CD4-positive, alpha-beta T cell (primary cell): ENCODE measurements at regions not wholly inside any gene's neighbourhood (a gene's known extent, or its start where the extent isn't known, plus 50 kb on each side); places are given as distances from the start of the nearest gene placed in this dataset.

Experiments used
- ATAC-seq: fragments of 200-7000 bp; cut with Tn5 transposase; one replicate; pipeline ENCODE4 v1.10.0; 2022; ENCODE audit warnings: mild to moderate bottlenecking; ENCODE audit not compliant: poor library complexity
- CTCF ChIA-PET: fragments of 350-600 bp; sonication (Branson Sonifier 250); formaldehyde crosslinking; loops from one replicate; lab custom pipeline; 2021; ENCODE audit warnings: antibody characterized with exemption, inconsistent platforms; lab: Charles Lee
- POLR2A ChIA-PET: fragments of 350-600 bp; sonication (Branson Sonifier 250); formaldehyde crosslinking; loops from one replicate; lab custom pipeline; 2021; ENCODE audit warnings: antibody characterized with exemption, inconsistent platforms; lab: Charles Lee
- DNase-seq, 14 experiments: peaks; one replicate each; pipeline ENCODE4 v3.0.0-alpha.2; 2013 to 2020; ENCODE audit warnings: mixed read lengths in 2 of 14
- H3K27ac ChIP-seq, 2 donors: one replicate each; pipeline versions ENCODE4 v1.5.1 to v1.7.0; 2013; ENCODE audit warnings: low read length in 2 of 2, low read depth in 1 of 2, mild to moderate bottlenecking in 1 of 2
- H3K27me3 ChIP-seq, 2 experiments: 1 replicate in 1 of 2; 2 replicates in 1 of 2; pipeline versions ENCODE4 v1.6.1 to v1.7.0; 2013; ENCODE audit warnings: low read length in 2 of 2, control low read depth in 1 of 2, mild to moderate bottlenecking in 1 of 2, moderate library complexity in 1 of 2; ENCODE audit not compliant: insufficient read depth in 2 of 2, control insufficient read depth in 1 of 2
- H3K36me3 ChIP-seq: one replicate; pipeline ENCODE4 v1.6.1; 2013; ENCODE audit warnings: low read length, control low read depth; ENCODE audit not compliant: insufficient read depth
- H3K4me1 ChIP-seq: one replicate; pipeline ENCODE4 v1.6.1; 2013; ENCODE audit warnings: low read length, control low read depth; ENCODE audit not compliant: insufficient read depth
- H3K4me3 ChIP-seq: one replicate; pipeline ENCODE4 v1.5.1; 2013; ENCODE audit warnings: mild to moderate bottlenecking, low read length, moderate library complexity
- H3K9me3 ChIP-seq, 2 experiments: 1 replicate in 1 of 2; 2 replicates in 1 of 2; pipeline versions ENCODE4 v1.6.1 to v1.7.0; 2013; ENCODE audit warnings: low read length in 2 of 2, mild to moderate bottlenecking in 2 of 2, control low read depth in 1 of 2, moderate library complexity in 1 of 2; ENCODE audit not compliant: control insufficient read depth in 1 of 2, insufficient read depth in 1 of 2
- H3K27ac Mint-ChIP-seq: one replicate; pipeline ENCODE4 v1.8.0; 2020; ENCODE audit warnings: mixed read lengths
- H3K27me3 Mint-ChIP-seq: one replicate; pipeline ENCODE4 v1.8.0; 2021; ENCODE audit warnings: mixed read lengths
- H3K36me3 Mint-ChIP-seq: one replicate; pipeline ENCODE4 v1.8.0; 2021; ENCODE audit warnings: low read depth, mixed read lengths
- H3K4me1 Mint-ChIP-seq: one replicate; pipeline ENCODE4 v1.8.0; 2021; ENCODE audit warnings: low read depth, mixed read lengths
- H3K4me3 Mint-ChIP-seq: one replicate; pipeline ENCODE4 v1.8.0; 2020; ENCODE audit warnings: mild to moderate bottlenecking, mixed read lengths
- H3K9me3 Mint-ChIP-seq: one replicate; pipeline ENCODE4 v1.8.0; 2020; ENCODE audit warnings: mixed read lengths
- intact Hi-C, 2 experiments: fragments of 100-400 bp; cut with DNase I in 1 of 2; cut with micrococcal nuclease in 1 of 2; formaldehyde crosslinking; loops; one replicate each; pipeline versions ENCODE4 v1.15.1 to v1.9.0; 2023 to 2025; cut with DNase I, micrococcal nuclease
- TF ChIP-seq, protein P1 (sequence below): fragments of 200-600 bp; IDR thresholded peaks from one replicate; pipeline ENCODE4 v1.8.0; 2022; ENCODE audit warnings: antibody characterized with exemption, mild to moderate bottlenecking

- ATAC-seq: no peak
- Histone ChIP-seq H3K27me3 (no peaks in the 10 kb centered on the region), H3K36me3 (no peaks in the 10 kb centered on the region), H3K27ac (no peak overlapping the region), H3K4me1 (no peaks in the 10 kb centered on the region), H3K4me3 (no peak overlapping the region), H3K9me3 (no peaks in the 10 kb centered on the region)
- POLR2A ChIA-PET: no interaction called here
- no peaks in the 10 kb centered on the region for H3K27me3 Mint-ChIP-seq
- no peaks in the 10 kb centered on the region for H3K4me1 Mint-ChIP-seq
- no peak for DNase-seq
- no peak overlapping the region for H3K27ac Mint-ChIP-seq
- intact Hi-C loops: no loop called here
- H3K4me3 Mint-ChIP-seq: no peak overlapping the region
- CTCF ChIA-PET: no interaction called here
- TF ChIP-seq, protein P1, sequence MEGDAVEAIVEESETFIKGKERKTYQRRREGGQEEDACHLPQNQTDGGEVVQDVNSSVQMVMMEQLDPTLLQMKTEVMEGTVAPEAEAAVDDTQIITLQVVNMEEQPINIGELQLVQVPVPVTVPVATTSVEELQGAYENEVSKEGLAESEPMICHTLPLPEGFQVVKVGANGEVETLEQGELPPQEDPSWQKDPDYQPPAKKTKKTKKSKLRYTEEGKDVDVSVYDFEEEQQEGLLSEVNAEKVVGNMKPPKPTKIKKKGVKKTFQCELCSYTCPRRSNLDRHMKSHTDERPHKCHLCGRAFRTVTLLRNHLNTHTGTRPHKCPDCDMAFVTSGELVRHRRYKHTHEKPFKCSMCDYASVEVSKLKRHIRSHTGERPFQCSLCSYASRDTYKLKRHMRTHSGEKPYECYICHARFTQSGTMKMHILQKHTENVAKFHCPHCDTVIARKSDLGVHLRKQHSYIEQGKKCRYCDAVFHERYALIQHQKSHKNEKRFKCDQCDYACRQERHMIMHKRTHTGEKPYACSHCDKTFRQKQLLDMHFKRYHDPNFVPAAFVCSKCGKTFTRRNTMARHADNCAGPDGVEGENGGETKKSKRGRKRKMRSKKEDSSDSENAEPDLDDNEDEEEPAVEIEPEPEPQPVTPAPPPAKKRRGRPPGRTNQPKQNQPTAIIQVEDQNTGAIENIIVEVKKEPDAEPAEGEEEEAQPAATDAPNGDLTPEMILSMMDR: no peak
- H3K9me3 Mint-ChIP-seq: no peaks in the 10 kb centered on the region
- no peaks in the 10 kb centered on the region for H3K36me3 Mint-ChIP-seq
Observed at GRCh38 chr3:4033296-4033695, 234.1 kb downstream of the LRRN1 start.

- intact Hi-C loops: no loop called here
- TF ChIP-seq, protein P1: no peak
- CTCF ChIA-PET: interaction anchor here (0.9 kb wide), 1 partner anchor 21 kb away, joined by 3 read pairs; no protein-coding TSS in a partner anchor
Observed at GRCh38 chr3:4036046-4036445, 236.8 kb downstream of the LRRN1 start.

DNA sequence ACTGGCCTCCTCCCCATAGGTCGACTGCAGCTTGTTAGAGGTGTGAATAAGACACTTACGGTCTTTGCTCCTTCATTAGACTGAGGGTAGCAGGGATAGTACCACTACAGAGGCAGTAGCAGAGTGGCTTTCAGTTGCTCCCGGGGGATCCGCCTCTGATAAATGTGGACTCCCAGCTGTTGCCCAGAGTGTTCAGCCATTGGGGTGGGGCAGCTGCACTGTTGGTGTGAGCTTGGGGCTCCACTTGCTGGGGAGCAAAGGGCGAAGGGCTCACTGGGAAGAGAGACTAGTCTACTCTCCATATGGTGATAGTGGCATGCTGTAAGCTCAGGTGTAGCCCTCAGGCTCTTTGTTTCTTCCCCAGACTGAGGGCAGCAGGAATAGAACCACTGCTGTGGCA lies 239.1 kb downstream of the LRRN1 start:
- H3K27me3 Mint-ChIP-seq: no peaks in the 10 kb centered on the region
- TF ChIP-seq, protein P1: no peak
- H3K27ac Mint-ChIP-seq: no peak overlapping the region
- H3K9me3 Mint-ChIP-seq: no peaks in the 10 kb centered on the region
- H3K4me1 Mint-ChIP-seq: no peaks in the 10 kb centered on the region
- DNase-seq (no peak), ATAC-seq (no peak)
- H3K4me3 Mint-ChIP-seq: no peak overlapping the region
- CTCF ChIA-PET: no interaction called here
- POLR2A ChIA-PET: no interaction called here
- H3K27ac ChIP-seq: no peak overlapping the region
- H3K36me3 ChIP-seq: no peaks in the 10 kb centered on the region
- H3K4me3 ChIP-seq: no peak overlapping the region
- no peaks in the 10 kb centered on the region for H3K9me3 ChIP-seq
- no peaks in the 10 kb centered on the region for H3K4me1 ChIP-seq
- no peaks in the 10 kb centered on the region for H3K27me3 ChIP-seq
- intact Hi-C loops: no loop called here
- H3K36me3 Mint-ChIP-seq: no peaks in the 10 kb centered on the region

More at GRCh38 chr3:4036046-4036445, 236.8 kb downstream of the LRRN1 start:
- Mint-ChIP-seq H3K9me3 (no peaks in the 10 kb centered on the region), H3K4me3 (no peak overlapping the region), H3K27me3 (no peaks in the 10 kb centered on the region), H3K27ac (no peak overlapping the region), H3K36me3 (no peaks in the 10 kb centered on the region), H3K4me1 (no peaks in the 10 kb centered on the region)
- Histone ChIP-seq H3K4me1 (no peaks in the 10 kb centered on the region), H3K36me3 (no peaks in the 10 kb centered on the region), H3K27me3 (no peaks in the 10 kb centered on the region), H3K9me3 (no peaks in the 10 kb centered on the region), H3K27ac (no peak overlapping the region), H3K4me3 (no peak overlapping the region)
- ATAC-seq (no peak), DNase-seq (no peak)
- POLR2A ChIA-PET: no interaction called here
